ENCODE measurements at regions not wholly inside any gene's neighbourhood (a gene's known extent, or its start where the extent isn't known, plus 50 kb on each side); places are given as distances from the start of the nearest gene placed in this dataset.

DNA sequence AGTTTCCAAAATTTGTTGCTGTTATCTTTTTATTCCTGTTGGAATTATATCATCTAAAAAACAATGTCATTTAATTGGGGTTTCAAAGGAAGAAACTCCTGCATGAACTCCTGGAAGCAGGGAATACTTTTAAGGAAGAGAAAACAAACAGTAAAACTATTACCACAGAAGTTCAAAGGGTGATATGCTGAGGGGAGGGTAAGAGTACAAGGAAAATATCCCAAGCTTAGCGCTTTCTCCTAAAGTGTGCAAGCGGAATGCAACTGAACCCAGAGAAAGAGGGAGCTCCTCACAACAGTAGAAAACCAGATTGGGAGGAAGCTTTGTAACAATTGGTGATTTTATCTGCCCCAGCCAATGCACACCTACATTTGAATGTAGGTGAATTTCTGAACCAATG, 175.1 kb downstream of the NUFIP1 start (continued):
- TF ChIP-seq, protein P1, sequence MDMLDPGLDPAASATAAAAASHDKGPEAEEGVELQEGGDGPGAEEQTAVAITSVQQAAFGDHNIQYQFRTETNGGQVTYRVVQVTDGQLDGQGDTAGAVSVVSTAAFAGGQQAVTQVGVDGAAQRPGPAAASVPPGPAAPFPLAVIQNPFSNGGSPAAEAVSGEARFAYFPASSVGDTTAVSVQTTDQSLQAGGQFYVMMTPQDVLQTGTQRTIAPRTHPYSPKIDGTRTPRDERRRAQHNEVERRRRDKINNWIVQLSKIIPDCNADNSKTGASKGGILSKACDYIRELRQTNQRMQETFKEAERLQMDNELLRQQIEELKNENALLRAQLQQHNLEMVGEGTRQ (CRISPR knock-in tag; IDR thresholded peaks at IDR 0.05) = no peak
- TF ChIP-seq, protein P2, sequence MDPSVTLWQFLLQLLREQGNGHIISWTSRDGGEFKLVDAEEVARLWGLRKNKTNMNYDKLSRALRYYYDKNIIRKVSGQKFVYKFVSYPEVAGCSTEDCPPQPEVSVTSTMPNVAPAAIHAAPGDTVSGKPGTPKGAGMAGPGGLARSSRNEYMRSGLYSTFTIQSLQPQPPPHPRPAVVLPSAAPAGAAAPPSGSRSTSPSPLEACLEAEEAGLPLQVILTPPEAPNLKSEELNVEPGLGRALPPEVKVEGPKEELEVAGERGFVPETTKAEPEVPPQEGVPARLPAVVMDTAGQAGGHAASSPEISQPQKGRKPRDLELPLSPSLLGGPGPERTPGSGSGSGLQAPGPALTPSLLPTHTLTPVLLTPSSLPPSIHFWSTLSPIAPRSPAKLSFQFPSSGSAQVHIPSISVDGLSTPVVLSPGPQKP (CRISPR knock-in tag; IDR thresholded peaks at IDR 0.05) = no peak
- no peak for TF ChIP-seq ZNF668 (CRISPR knock-in tag; IDR thresholded peaks at IDR 0.05)
- TF ChIP-seq ETV6 (IDR thresholded peaks at IDR 0.05; ENCODE audit: borderline replicate concordance in 1 of 2, low read depth in 2 of 2, low read length in 1 of 2) = no peak
- TF ChIP-seq ETV6 (CRISPR knock-in tag; IDR thresholded peaks at IDR 0.05; ENCODE audit: borderline replicate concordance) = no peak
- TF ChIP-seq TOE1 (IDR thresholded peaks at IDR 0.05; ENCODE audit: borderline replicate concordance) = no peak
- TF ChIP-seq TOE1 (CRISPR knock-in tag; IDR thresholded peaks at IDR 0.05; ENCODE audit: borderline replicate concordance, low read depth) = no peak

DNA sequence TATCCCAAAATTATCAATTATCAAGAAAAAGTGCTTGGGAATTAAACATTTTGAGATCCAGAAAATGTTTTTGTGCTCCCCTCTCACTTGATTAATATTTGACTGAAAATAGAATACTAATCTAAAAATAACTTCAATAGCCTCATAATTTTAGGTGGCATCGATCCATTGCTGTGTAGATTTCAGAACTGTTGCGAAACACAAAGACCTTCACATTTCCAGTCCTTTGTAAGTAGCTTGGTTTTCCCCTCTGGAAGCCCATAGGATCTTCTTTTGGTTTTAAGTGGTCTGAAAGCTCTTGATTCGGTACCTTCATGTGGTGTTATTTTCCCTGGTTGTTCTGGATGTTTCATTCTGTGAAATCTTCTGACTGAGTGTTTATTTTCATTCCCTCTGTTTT, 176.5 kb downstream of the NUFIP1 start:
- in situ Hi-C loops (cut with MboI) = no loop called here
- Histone ChIP-seq H3K9me3 (replicated peaks; ENCODE audit: control insufficient read depth, insufficient read depth, low read depth, low read length) (no peaks in the 10 kb centered on the region), H3K36me3 (ENCODE audit: control insufficient read depth, insufficient read depth, low read length) (no peaks in the 10 kb centered on the region), H3K9ac (ENCODE audit: insufficient read depth in 1 of 2, low read depth in 2 of 2, low read length in 2 of 2) (no peak overlapping the region), H3K4me3 (no peak overlapping the region), H4K20me1 (replicated peaks; ENCODE audit: control insufficient read depth, insufficient read depth, low read length) (no peaks in the 10 kb centered on the region), H3K79me2 (ENCODE audit: control insufficient read depth, insufficient read depth, low read length) (no peaks in the 10 kb centered on the region), H3K9me1 (ENCODE audit: control insufficient read depth, insufficient read depth, low read length) (no peaks in the 10 kb centered on the region), H2AFZ (ENCODE audit: low read depth, low read length) (no peak overlapping the region), H3K4me1 (replicated peaks in 1 of 2; ENCODE audit: control insufficient read depth in 2 of 2, insufficient read depth in 2 of 2, low read length in 2 of 2) (no peaks in the 10 kb centered on the region), H3K27me3 (ENCODE audit: control insufficient read depth in 2 of 2, insufficient read depth in 2 of 2, low read length in 2 of 2) (peaks cover 0 to 17% of the 10 kb centered on the region in 2 experiments; a peak in 2 of 5 replicates), H3K4me2 (ENCODE audit: insufficient read depth, low read length) (no peak overlapping the region), H3K27ac (ENCODE audit: extremely low read depth, low read depth, low read length) (no peak overlapping the region)
- BruUV-seq (replicated peaks) = no TSS peak
- intact Hi-C loops (cut with micrococcal nuclease) = loop anchor here (5.0 kb wide), 1 partner anchor 331 kb away; no protein-coding TSS in a partner anchor
- DNase-seq (ENCODE audit: extremely low read depth in 1 of 4, low spot score in 3 of 4) (no peak), FAIRE-seq (no peak), ATAC-seq (no peak)
- TF ChIP-seq ESRRB (CRISPR knock-in tag; IDR thresholded peaks at IDR 0.05; ENCODE audit: borderline replicate concordance) = no peak
- WGBS (ENCODE audit: insufficient coverage, low coverage, missing lambda C conversion rate) = 2% methylated on average over 3 of the region's 3 CpGs
- ChIA-PET CTCF (ENCODE audit: low intra/inter-chr PET ratio) (no interaction called here), POLR2A (interaction anchor here (0.7 to 0.8 kb wide), 2 partner anchors 15 kb away, joined by 3 to 4 read pairs; no protein-coding TSS in a partner anchor)
